Endothelial cell (in vitro differentiated cells): ENCODE measurements at regions not wholly inside any gene's neighbourhood (a gene's known extent, or its start where the extent isn't known, plus 50 kb on each side); places are given as distances from the start of the nearest gene placed in this dataset.

ENCODE experiments used
- DNase-seq: peaks from one replicate; pipeline ENCODE4 v3.0.0; 2021; ENCODE audit warnings: low spot score
- H3K27ac Mint-ChIP-seq: one replicate; pipeline ENCODE4 v1.8.0; 2021; ENCODE audit warnings: mixed read lengths, inconsistent platforms; ENCODE audit not compliant: unreplicated experiment
- H3K27me3 Mint-ChIP-seq: one replicate; pipeline ENCODE4 v1.8.0; 2021; ENCODE audit warnings: mild to moderate bottlenecking, moderate library complexity, mixed read lengths, inconsistent platforms; ENCODE audit not compliant: unreplicated experiment
- H3K36me3 Mint-ChIP-seq: one replicate; pipeline ENCODE4 v1.8.0; 2021; ENCODE audit warnings: mild to moderate bottlenecking, low read depth, mixed read lengths, inconsistent platforms; ENCODE audit not compliant: unreplicated experiment
- H3K4me1 Mint-ChIP-seq: one replicate; pipeline ENCODE4 v1.8.0; 2021; ENCODE audit warnings: mild to moderate bottlenecking, mixed read lengths, inconsistent platforms; ENCODE audit not compliant: unreplicated experiment
- H3K4me3 Mint-ChIP-seq: one replicate; pipeline ENCODE4 v1.8.0; 2021; ENCODE audit warnings: mild to moderate bottlenecking, mixed read lengths, inconsistent platforms; ENCODE audit not compliant: unreplicated experiment
- H3K9me3 Mint-ChIP-seq: one replicate; pipeline ENCODE4 v1.8.0; 2021; ENCODE audit warnings: mixed read lengths, inconsistent platforms; ENCODE audit not compliant: unreplicated experiment
- TF ChIP-seq, protein P1 (sequence below): fragments of 200-600 bp; sonication (generic); IDR thresholded peaks from one replicate; pipeline ENCODE4 v1.5.0; 2021; ENCODE audit warnings: antibody characterized with exemption; ENCODE audit not compliant: unreplicated experiment

DNA sequence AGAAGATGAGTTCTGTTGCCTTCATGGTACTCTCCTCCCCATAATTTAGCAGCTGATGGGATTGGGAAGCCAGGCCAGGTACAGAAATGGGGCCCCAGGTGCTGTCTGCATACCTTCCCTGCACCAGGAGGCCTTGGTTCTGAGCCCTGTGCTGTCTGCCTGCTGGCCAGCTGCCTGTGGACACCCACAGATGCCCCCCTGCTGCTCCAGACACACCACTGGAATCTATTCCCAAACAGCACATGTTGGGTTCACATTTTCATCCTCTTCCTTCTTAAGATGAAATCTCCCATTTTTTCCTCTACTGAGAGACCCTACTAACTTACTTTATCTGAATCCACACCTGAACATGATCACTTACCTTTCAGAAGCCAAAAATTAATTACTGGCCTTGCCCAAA lies 152.0 kb upstream of the CCDC68 start:
- Mint-ChIP-seq H3K4me1 (peaks cover 3% of the 10 kb centered on the region), H3K36me3 (no peaks in the 10 kb centered on the region), H3K9me3 (no peaks in the 10 kb centered on the region), H3K27ac (no peak overlapping the region), H3K27me3 (peaks cover 2% of the 10 kb centered on the region), H3K4me3 (no peak overlapping the region)
- TF ChIP-seq, protein P1, sequence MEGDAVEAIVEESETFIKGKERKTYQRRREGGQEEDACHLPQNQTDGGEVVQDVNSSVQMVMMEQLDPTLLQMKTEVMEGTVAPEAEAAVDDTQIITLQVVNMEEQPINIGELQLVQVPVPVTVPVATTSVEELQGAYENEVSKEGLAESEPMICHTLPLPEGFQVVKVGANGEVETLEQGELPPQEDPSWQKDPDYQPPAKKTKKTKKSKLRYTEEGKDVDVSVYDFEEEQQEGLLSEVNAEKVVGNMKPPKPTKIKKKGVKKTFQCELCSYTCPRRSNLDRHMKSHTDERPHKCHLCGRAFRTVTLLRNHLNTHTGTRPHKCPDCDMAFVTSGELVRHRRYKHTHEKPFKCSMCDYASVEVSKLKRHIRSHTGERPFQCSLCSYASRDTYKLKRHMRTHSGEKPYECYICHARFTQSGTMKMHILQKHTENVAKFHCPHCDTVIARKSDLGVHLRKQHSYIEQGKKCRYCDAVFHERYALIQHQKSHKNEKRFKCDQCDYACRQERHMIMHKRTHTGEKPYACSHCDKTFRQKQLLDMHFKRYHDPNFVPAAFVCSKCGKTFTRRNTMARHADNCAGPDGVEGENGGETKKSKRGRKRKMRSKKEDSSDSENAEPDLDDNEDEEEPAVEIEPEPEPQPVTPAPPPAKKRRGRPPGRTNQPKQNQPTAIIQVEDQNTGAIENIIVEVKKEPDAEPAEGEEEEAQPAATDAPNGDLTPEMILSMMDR: no peak
- DNase-seq: no peak

DNA sequence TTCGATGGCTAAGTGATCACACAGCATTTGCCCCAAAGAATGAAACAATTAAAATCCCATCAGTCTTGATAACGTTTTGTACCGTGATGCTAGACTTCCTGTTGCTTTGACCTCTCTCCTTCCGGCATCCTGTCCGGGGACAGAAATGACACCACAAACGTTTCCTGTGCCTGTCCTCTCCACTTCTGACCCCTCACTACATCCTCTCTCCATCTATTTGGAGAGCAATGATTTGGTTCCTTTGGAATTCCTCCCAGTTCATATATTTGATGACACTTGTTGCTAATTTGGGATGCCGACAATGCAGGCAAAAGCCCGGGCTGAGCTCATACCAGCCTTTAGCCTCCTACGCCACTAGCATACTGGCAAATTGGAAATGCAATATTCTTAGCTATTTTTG lies 151.2 kb upstream of the CCDC68 start:
- H3K27ac Mint-ChIP-seq: no peak overlapping the region
- no peak for DNase-seq
- H3K4me1 Mint-ChIP-seq: peaks cover 3% of the 10 kb centered on the region
- no peak overlapping the region for H3K4me3 Mint-ChIP-seq
- H3K27me3 Mint-ChIP-seq: peaks cover 2% of the 10 kb centered on the region
- TF ChIP-seq, protein P1: no peak
- H3K36me3 Mint-ChIP-seq: no peaks in the 10 kb centered on the region
- H3K9me3 Mint-ChIP-seq: no peaks in the 10 kb centered on the region

DNA sequence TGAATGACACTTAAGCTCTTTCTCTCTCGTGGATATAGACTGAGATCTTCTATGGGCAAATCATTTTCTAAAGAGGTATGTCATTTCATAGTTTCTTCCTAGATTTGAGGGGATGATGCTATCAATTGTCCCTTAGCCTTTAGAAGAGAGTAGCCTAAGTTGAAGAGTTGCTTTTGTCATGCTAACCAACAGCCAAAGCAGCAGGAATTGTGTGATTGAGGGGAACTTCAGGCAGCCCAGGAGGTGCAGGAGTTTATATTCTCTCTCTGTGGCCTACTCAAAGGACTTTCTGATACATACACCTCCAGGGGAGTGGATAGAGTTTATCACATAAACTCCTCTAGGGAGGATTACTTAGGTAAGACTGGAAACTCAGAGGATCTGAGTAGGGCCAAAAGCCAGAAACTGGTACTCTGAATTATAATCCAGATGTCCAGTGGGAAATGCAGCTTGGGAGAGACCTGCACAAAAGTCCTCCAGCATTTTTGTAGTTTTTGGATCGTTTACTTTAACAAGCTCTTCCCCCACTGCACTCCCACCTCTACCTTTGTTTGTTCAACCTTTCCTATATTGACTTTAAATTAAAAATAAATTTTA lies 150.7 kb upstream of the CCDC68 start:
- Mint-ChIP-seq H3K27ac (no peak overlapping the region), H3K36me3 (no peaks in the 10 kb centered on the region), H3K4me3 (no peak overlapping the region), H3K9me3 (no peaks in the 10 kb centered on the region), H3K4me1 (peaks cover 3% of the 10 kb centered on the region), H3K27me3 (peaks cover 2% of the 10 kb centered on the region)
- DNase-seq: no peak
- TF ChIP-seq, protein P1: no peak

DNA sequence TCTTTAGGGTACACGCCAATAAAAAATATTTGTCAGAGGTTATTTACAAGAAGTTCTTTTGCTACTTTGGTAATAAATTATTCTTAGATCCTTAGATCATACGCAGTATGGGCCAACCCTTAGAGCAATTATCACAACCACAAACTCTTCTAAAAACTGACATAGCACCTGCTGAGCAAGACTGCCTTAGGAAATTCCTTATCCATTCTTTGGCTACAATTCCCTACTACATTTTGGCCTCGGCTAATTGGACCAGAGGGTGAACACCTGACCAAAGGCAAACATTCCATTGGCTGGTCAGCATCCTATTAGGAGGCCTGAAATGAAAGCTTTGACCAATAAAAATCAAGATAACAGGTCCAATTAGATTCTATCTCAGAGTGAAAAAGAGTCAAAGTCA lies 147.6 kb upstream of the CCDC68 start:
- Mint-ChIP-seq H3K9me3 (no peaks in the 10 kb centered on the region), H3K4me1 (peaks cover 3% of the 10 kb centered on the region), H3K4me3 (no peak overlapping the region), H3K27me3 (peaks cover 1% of the 10 kb centered on the region), H3K27ac (no peak overlapping the region), H3K36me3 (no peaks in the 10 kb centered on the region)
- TF ChIP-seq, protein P1: no peak
- no peak for DNase-seq

DNA sequence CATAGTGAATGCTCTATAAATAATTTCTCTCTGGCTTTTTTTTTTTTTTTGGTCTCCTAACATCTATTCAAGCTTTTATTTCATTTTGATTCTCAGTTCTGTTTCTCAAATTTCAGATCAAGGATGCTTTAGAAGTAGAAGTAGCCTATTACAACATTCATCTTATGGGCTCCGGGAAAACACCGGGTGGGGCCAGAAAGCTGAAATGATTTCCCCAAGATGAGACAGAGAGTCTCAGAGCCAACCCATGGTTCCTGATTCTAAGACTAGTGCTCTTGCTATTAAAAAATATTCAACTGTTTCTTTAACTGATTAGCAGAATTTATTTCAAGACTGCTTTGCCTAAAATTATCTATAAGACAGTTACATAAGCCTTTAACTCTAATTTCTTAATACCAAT lies 147.2 kb upstream of the CCDC68 start:
- H3K27ac Mint-ChIP-seq: no peak overlapping the region
- no peak for DNase-seq

More for the DNA sequence above, 147.2 kb upstream of the CCDC68 start:
- peaks cover 1% of the 10 kb centered on the region for H3K27me3 Mint-ChIP-seq
- peaks cover 3% of the 10 kb centered on the region for H3K4me1 Mint-ChIP-seq
- H3K4me3 Mint-ChIP-seq: no peak overlapping the region
- TF ChIP-seq, protein P1: no peak
- no peaks in the 10 kb centered on the region for H3K36me3 Mint-ChIP-seq
- no peaks in the 10 kb centered on the region for H3K9me3 Mint-ChIP-seq
